GM18909 (cell line): ENCODE measurements at regions not wholly inside any gene's neighbourhood (a gene's known extent, or its start where the extent isn't known, plus 50 kb on each side); places are given as distances from the start of the nearest gene placed in this dataset.
"Not testable (repeated sequence)": the region's sequence is repeated elsewhere in the genome, so short reads cannot be mapped to it uniquely, and the experiment has no call there.

ENCODE experiments used
- ATAC-seq: cut with Tn5 transposase; IDR thresholded peaks from one replicate; pipeline ENCODE4 v1.9.1; 2021; ENCODE audit warnings: mild to moderate bottlenecking; ENCODE audit not compliant: unreplicated experiment, poor library complexity

DNA sequence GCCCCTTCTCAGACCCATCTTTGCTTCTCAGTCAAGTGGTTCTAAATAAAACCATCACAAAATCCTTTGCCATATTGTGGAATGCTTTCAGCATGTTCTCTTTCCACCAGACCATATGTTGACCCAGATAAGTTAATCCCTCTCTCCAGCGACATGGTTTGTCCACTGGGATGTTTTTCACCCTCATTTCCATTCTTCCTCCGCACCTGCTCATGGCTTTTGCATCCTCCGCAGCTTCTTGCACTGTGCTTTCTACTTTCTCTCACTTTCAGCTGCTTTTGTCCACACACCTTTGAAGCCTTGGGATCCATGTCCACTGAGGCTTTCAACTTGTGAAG is 52.3 kb upstream of the WAC start:
- no peak for ATAC-seq

DNA sequence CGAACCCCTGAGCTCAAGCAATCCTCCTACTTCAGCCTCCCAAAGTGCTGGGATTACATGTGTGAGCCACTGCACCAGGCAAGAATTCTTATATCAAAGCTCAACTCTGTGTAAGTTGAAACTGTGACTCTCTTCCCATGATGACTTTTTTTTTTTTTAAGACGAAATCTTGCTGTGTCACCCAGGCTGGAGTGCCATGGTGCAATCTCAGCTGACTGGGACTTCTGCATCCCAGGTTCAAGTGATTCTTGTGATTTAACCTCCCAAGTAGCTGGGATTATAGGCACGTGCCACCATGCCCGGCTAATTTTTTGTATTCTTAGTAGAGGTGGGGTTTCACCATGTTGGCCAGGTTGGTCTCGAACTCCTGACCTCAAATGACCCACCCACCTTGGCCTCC is 51.6 kb upstream of the WAC start:
- ATAC-seq: not testable (repeated sequence)

DNA sequence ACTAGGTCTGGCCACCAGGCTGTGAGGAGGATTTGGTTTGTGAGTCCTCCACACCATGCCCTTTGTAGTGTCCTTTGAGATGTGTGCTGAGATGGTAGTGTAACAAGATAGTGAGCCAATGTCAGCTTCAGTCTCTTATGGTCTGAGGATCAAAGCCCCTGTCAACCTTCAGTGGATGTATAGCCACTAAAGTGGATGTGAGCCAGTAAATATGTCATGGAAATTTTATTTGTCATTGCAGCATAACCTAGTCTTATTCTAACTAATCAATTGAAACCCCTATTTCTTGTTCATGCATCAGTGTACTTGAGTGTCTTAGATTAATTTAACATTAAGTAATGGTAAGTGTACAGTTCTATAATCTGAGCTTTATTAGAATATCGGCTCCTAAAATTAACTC is 51.0 kb upstream of the WAC start:
- ATAC-seq: no peak
